ENCODE measurements at regions not wholly inside any gene's neighbourhood (a gene's known extent, or its start where the extent isn't known, plus 50 kb on each side); places are given as distances from the start of the nearest gene placed in this dataset.

- no peaks in the 10 kb centered on the region for H3K4me1 Mint-ChIP-seq
- no peaks in the 10 kb centered on the region for H3K36me3 Mint-ChIP-seq
- H3K4me3 Mint-ChIP-seq, result no peak overlapping the region
- no peak overlapping the region for H3K27ac Mint-ChIP-seq
- H3K27me3 Mint-ChIP-seq, result peaks cover 5% of the 10 kb centered on the region
- H3K9me3 Mint-ChIP-seq, result peaks cover 5% of the 10 kb centered on the region
Measured at GRCh38 chr2:128726911-128727310, 408.2 kb upstream of the HS6ST1 start.

GRCh38 chr2:128727404-128727803, 408.7 kb upstream of the HS6ST1 start:
- Mint-ChIP-seq H3K27me3 (peaks cover 5% of the 10 kb centered on the region), H3K4me1 (no peaks in the 10 kb centered on the region), H3K4me3 (no peak overlapping the region), H3K27ac (no peak overlapping the region), H3K36me3 (no peaks in the 10 kb centered on the region), H3K9me3 (peaks cover 5% of the 10 kb centered on the region)

GRCh38 chr2:128727914-128728313, 409.2 kb upstream of the HS6ST1 start:
- peaks cover 5% of the 10 kb centered on the region for H3K9me3 Mint-ChIP-seq
- H3K27ac Mint-ChIP-seq, result no peak overlapping the region
- H3K36me3 Mint-ChIP-seq, result no peaks in the 10 kb centered on the region
- no peak overlapping the region for H3K4me3 Mint-ChIP-seq
- no peaks in the 10 kb centered on the region for H3K4me1 Mint-ChIP-seq
- peaks cover 5% of the 10 kb centered on the region for H3K27me3 Mint-ChIP-seq

- H3K27me3 Mint-ChIP-seq, result peaks cover 10% of the 10 kb centered on the region
- H3K4me3 Mint-ChIP-seq, result no peak overlapping the region
- no peak overlapping the region for H3K27ac Mint-ChIP-seq
- peaks cover 5% of the 10 kb centered on the region for H3K9me3 Mint-ChIP-seq
- no peaks in the 10 kb centered on the region for H3K36me3 Mint-ChIP-seq
- H3K4me1 Mint-ChIP-seq, result no peaks in the 10 kb centered on the region
Measured at GRCh38 chr2:128729051-128729450, 410.4 kb upstream of the HS6ST1 start.

GRCh38 chr2:128731994-128732650, 413.5 kb upstream of the HS6ST1 start:
- Mint-ChIP-seq H3K9me3 (peaks cover 5% of the 10 kb centered on the region), H3K36me3 (no peaks in the 10 kb centered on the region), H3K27ac (no peak overlapping the region), H3K27me3 (peaks cover 13% of the 10 kb centered on the region), H3K4me3 (no peak overlapping the region), H3K4me1 (no peaks in the 10 kb centered on the region)

GRCh38 chr2:128732976-128733431, 414.3 kb upstream of the HS6ST1 start:
- Mint-ChIP-seq H3K27ac (no peak overlapping the region), H3K9me3 (peaks cover 5% of the 10 kb centered on the region), H3K4me1 (no peaks in the 10 kb centered on the region), H3K36me3 (no peaks in the 10 kb centered on the region), H3K27me3 (peaks cover 13% of the 10 kb centered on the region), H3K4me3 (no peak overlapping the region)

- Mint-ChIP-seq H3K36me3 (no peaks in the 10 kb centered on the region), H3K4me1 (no peaks in the 10 kb centered on the region), H3K27me3 (peaks cover 13% of the 10 kb centered on the region), H3K9me3 (peaks cover 5% of the 10 kb centered on the region), H3K4me3 (no peak overlapping the region), H3K27ac (no peak overlapping the region)
Measured at GRCh38 chr2:128733450-128733849, 414.8 kb upstream of the HS6ST1 start.

- Mint-ChIP-seq H3K27me3 (peaks cover 11% of the 10 kb centered on the region), H3K27ac (peak overlapping the region; percentile 53), H3K4me1 (no peaks in the 10 kb centered on the region), H3K4me3 (no peak overlapping the region), H3K36me3 (no peaks in the 10 kb centered on the region), H3K9me3 (no peaks in the 10 kb centered on the region)
Measured at GRCh38 chr2:128734521-128735295, 416.0 kb upstream of the HS6ST1 start.

GRCh38 chr2:128735296-128735960, 416.8 kb upstream of the HS6ST1 start:
- H3K36me3 Mint-ChIP-seq, result no peaks in the 10 kb centered on the region
- no peak overlapping the region for H3K27ac Mint-ChIP-seq
- no peaks in the 10 kb centered on the region for H3K4me1 Mint-ChIP-seq
- H3K4me3 Mint-ChIP-seq, result no peak overlapping the region
- peaks cover 11% of the 10 kb centered on the region for H3K27me3 Mint-ChIP-seq
- H3K9me3 Mint-ChIP-seq, result no peaks in the 10 kb centered on the region

GRCh38 chr2:128736046-128736688, 417.5 kb upstream of the HS6ST1 start:
- Mint-ChIP-seq H3K27me3 (peaks cover 10% of the 10 kb centered on the region), H3K9me3 (no peaks in the 10 kb centered on the region), H3K4me3 (no peak overlapping the region), H3K36me3 (no peaks in the 10 kb centered on the region), H3K27ac (no peak overlapping the region), H3K4me1 (no peaks in the 10 kb centered on the region)

- Mint-ChIP-seq H3K27ac (no peak overlapping the region), H3K9me3 (no peaks in the 10 kb centered on the region), H3K4me3 (no peak overlapping the region), H3K27me3 (peaks cover 8% of the 10 kb centered on the region), H3K36me3 (no peaks in the 10 kb centered on the region), H3K4me1 (no peaks in the 10 kb centered on the region)
Measured at GRCh38 chr2:128736689-128737545, 418.2 kb upstream of the HS6ST1 start.

GRCh38 chr2:128737546-128737826, 418.8 kb upstream of the HS6ST1 start:
- Mint-ChIP-seq H3K9me3 (no peaks in the 10 kb centered on the region), H3K36me3 (no peaks in the 10 kb centered on the region), H3K27me3 (peaks cover 8% of the 10 kb centered on the region), H3K27ac (no peak overlapping the region), H3K4me1 (no peaks in the 10 kb centered on the region), H3K4me3 (no peak overlapping the region)

GRCh38 chr2:128738446-128739110, 419.9 kb upstream of the HS6ST1 start:
- peaks cover 5% of the 10 kb centered on the region for H3K27me3 Mint-ChIP-seq
- no peak overlapping the region for H3K4me3 Mint-ChIP-seq
- H3K36me3 Mint-ChIP-seq, result no peaks in the 10 kb centered on the region
- no peak overlapping the region for H3K27ac Mint-ChIP-seq
- no peaks in the 10 kb centered on the region for H3K4me1 Mint-ChIP-seq
- no peaks in the 10 kb centered on the region for H3K9me3 Mint-ChIP-seq

GRCh38 chr2:128742467-128742866, 423.8 kb upstream of the HS6ST1 start:
- no peaks in the 10 kb centered on the region for H3K4me1 Mint-ChIP-seq
- H3K27me3 Mint-ChIP-seq, result no peaks in the 10 kb centered on the region
- H3K36me3 Mint-ChIP-seq, result no peaks in the 10 kb centered on the region
- H3K27ac Mint-ChIP-seq, result no peak overlapping the region
- H3K4me3 Mint-ChIP-seq, result no peak overlapping the region
- no peaks in the 10 kb centered on the region for H3K9me3 Mint-ChIP-seq

- Mint-ChIP-seq H3K4me1 (no peaks in the 10 kb centered on the region), H3K27me3 (no peaks in the 10 kb centered on the region), H3K27ac (no peak overlapping the region), H3K9me3 (no peaks in the 10 kb centered on the region), H3K36me3 (no peaks in the 10 kb centered on the region), H3K4me3 (no peak overlapping the region)
Measured at GRCh38 chr2:128745946-128746345, 427.3 kb upstream of the HS6ST1 start.

All from activated naive CD4-positive, alpha-beta T cell treated with anti-CD3 and anti-CD28 coated beads, Interleukin-2, amount 50 U/mL, for 24 hours (primary cell).